ENCODE measurements at regions not wholly inside any gene's neighbourhood (a gene's known extent, or its start where the extent isn't known, plus 50 kb on each side); places are given as distances from the start of the nearest gene placed in this dataset.

DNA sequence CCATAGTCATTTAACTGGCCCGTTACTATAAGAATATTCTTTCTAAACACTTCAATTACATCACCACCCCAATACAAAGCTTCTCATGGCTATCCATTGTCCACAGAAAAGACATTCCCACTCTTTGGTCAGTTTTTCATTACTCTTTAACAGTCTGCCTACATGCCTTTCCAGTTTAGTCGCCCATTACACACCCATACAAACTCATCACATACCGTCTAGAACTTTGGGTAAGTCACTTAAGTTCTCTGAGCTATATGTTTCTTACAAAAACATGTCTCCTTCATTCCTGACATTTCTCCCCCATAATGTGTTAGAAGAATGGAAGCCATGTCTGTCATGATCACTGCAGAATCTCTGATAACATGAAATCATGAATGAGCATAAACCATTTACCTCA, 108.2 kb upstream of the STK17B start:
- ChIA-PET CTCF (no interaction called here), POLR2A (ENCODE audit: low non-redundant PET) (no interaction called here)
- H3K27ac ChIP-seq, result no peak overlapping the region
- TF ChIP-seq, protein P1, sequence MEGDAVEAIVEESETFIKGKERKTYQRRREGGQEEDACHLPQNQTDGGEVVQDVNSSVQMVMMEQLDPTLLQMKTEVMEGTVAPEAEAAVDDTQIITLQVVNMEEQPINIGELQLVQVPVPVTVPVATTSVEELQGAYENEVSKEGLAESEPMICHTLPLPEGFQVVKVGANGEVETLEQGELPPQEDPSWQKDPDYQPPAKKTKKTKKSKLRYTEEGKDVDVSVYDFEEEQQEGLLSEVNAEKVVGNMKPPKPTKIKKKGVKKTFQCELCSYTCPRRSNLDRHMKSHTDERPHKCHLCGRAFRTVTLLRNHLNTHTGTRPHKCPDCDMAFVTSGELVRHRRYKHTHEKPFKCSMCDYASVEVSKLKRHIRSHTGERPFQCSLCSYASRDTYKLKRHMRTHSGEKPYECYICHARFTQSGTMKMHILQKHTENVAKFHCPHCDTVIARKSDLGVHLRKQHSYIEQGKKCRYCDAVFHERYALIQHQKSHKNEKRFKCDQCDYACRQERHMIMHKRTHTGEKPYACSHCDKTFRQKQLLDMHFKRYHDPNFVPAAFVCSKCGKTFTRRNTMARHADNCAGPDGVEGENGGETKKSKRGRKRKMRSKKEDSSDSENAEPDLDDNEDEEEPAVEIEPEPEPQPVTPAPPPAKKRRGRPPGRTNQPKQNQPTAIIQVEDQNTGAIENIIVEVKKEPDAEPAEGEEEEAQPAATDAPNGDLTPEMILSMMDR (conservative IDR thresholded peaks at IDR 0.05; ENCODE audit: low read depth), result no peak
- DNase-seq (ENCODE audit: low spot score), result no peak

DNA sequence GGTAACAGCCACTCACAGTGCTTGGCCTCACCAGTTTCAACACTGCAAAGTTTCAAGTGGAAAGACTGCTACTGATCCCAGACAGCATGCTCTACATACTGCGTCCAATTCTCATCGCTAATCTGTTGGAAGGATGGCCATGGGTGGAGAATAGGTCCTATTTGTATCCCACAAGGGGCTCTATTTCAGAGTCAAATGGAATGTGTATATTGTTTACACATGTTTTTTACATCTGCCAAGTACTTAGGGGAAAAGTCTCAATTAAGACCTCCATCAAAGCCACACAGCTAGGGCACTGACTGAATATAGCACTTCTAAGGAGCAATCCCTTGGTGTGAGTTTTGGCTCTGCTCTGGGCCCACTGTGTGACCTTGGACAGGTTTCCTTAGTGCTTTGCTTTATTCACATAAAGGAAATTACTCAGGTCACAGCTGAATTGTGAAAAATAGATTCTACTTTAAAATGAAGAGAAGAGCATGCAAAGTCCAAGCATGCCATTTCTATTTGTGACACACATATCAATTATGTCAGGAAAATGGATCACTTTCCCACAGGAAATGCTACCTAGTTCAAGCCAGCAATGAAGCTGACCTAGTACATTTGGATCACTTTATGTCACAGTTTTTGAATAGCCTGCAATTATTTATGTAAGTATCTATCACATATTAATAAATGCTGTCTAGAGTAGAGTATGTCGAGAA, 112.9 kb upstream of the STK17B start:
- ChIA-PET CTCF (no interaction called here), POLR2A (ENCODE audit: low non-redundant PET) (no interaction called here)
- no peak for DNase-seq (ENCODE audit: low spot score)
- TF ChIP-seq, protein P1 (conservative IDR thresholded peaks at IDR 0.05; ENCODE audit: low read depth), result no peak
- H3K27ac ChIP-seq, result no peak overlapping the region

DNA sequence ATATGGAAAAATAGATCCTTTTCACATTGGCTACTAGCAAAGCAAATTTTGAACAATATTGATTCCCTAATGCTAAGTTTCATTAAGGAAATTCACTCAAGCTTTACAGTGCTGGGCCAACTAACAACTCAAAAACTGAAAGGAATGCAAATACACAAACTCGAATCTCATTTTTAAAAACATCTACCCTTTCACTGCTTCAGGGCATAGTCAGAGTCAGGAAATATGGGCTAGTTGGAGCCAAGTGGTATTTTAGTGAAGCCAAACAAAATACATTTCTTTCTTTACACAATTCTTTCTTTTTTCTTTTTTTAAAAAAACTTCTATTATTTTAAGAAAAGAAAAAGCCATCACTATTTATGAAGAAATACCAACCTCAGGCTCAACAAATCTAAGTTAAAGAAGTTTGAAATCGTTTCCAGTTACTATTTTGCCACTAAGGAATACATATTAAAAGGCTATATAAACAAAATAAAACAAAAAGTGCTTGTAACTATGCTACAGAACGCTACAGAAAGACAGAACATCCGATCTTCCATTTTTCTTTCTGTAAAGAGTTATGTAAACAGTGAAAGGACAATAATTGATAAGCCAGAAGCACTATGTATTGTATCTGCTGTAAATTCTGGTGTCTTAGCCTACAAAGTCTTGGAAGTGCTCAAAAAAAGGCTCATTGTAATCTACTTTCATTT, 113.6 kb upstream of the STK17B start:
- CTCF ChIA-PET, result interaction anchor here (0.9 kb wide), 1 partner anchor 169 kb away, joined by 5 read pairs; no protein-coding TSS in a partner anchor
- POLR2A ChIA-PET (ENCODE audit: low non-redundant PET), result no interaction called here
- H3K27ac ChIP-seq, result no peak overlapping the region
- TF ChIP-seq, protein P1 (conservative IDR thresholded peaks at IDR 0.05; ENCODE audit: low read depth), result no peak
- no peak for DNase-seq (ENCODE audit: low spot score)

DNA sequence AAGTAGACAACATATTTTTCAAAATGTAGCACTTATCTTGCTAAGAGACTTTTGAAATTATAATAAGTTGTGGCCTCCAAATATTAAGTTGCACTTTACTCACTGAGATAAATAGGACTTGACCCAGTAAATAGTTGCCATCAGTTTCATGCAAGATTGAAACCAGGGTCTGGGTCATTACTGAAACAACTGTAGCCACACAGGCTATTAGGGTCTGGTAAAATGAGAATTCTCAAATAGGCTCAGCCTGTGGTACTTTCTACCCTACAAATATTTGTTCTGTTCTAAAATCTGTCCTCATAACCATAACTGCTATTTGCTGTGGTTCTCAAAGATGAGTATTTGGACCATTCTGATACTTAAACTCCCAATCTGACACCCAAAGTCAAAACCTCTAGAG, 115.4 kb upstream of the STK17B start:
- CTCF ChIA-PET, result no interaction called here
- DNase-seq (ENCODE audit: low spot score), result no peak
- POLR2A ChIA-PET (ENCODE audit: low non-redundant PET), result no interaction called here
- TF ChIP-seq, protein P1 (conservative IDR thresholded peaks at IDR 0.05; ENCODE audit: low read depth), result no peak
- no peak overlapping the region for H3K27ac ChIP-seq

DNA sequence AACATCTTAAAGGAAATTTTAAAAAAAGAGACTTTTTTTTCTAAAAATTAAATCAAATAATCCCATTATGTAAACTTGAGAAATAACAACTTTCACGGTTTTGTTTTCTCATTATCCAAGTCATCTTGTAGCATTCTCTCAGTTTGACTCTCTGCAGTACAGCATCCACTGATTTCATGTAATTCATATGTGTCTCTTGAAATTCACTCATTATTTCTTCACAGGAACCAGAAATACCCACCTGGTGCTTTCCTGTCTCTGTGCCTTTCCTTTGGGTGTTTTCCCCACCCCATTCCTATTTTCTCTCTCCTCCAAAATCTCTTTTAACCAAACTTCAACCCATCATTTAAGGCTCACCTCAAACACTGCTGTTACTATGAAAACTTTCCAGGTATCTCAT, 116.1 kb upstream of the STK17B start:
- TF ChIP-seq, protein P1 (conservative IDR thresholded peaks at IDR 0.05; ENCODE audit: low read depth), result no peak
- CTCF ChIA-PET, result no interaction called here
- POLR2A ChIA-PET (ENCODE audit: low non-redundant PET), result no interaction called here
- no peak for DNase-seq (ENCODE audit: low spot score)
- H3K27ac ChIP-seq, result no peak overlapping the region

DNA sequence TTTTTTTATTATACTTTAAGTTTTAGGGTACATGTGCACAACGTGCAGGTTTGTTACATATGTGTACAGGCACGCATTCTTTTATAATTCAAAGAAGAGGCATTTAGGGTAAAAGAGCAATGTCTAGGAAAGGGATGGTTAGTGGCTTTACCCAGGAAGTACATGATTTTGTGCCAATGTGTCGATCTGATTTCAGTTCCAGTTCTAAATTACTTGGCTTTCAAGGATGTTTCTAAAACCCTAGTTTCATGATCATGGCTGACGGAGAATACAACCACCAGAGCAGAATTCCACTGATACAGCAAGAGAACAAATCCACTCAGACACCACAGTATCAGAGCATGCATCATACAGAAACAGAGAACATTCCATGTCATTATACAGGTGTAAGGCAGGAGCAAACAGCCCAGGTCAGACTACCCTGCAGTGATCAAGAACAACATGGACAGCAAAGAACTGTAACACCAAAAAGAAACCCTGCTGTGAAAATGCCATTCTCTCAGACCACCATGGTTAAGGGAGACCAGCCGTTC, 116.7 kb upstream of the STK17B start:
- TF ChIP-seq, protein P1 (conservative IDR thresholded peaks at IDR 0.05; ENCODE audit: low read depth), result no peak
- ChIA-PET POLR2A (ENCODE audit: low non-redundant PET) (no interaction called here), CTCF (no interaction called here)
- DNase-seq (ENCODE audit: low spot score), result no peak
- no peak overlapping the region for H3K27ac ChIP-seq

Measured in RWPE1 (cell line).